WTC11 (cell line): ENCODE measurements at regions not wholly inside any gene's neighbourhood (a gene's known extent, or its start where the extent isn't known, plus 50 kb on each side); places are given as distances from the start of the nearest gene placed in this dataset.

Experiments used
- ATAC-seq: fragments of 200-7000 bp; cut with Tn5 transposase; 2 replicates; pipeline ENCODE4 v1.10.0; 2021; ENCODE audit warnings: mild to moderate bottlenecking, moderate library complexity
- CTCF ChIA-PET: fragments of 300-600 bp; sonication (Branson Sonifier 250); formaldehyde crosslinking; loops from one replicate; lab custom pipeline; 2021; ENCODE audit warnings: antibody characterized with exemption; lab: Charles Lee
- POLR2A ChIA-PET: fragments of 350-600 bp; sonication (Branson Sonifier 250); formaldehyde crosslinking; loops from one replicate; lab custom pipeline; 2021; ENCODE audit warnings: antibody characterized with exemption; lab: Charles Lee
- DNase-seq: peaks from one replicate; pipeline ENCODE4 v3.0.0; 2021; ENCODE audit warnings: low spot score
- H3K27ac Mint-ChIP-seq: 2 replicates; pipeline ENCODE4 v1.8.0; 2021; ENCODE audit warnings: mixed read lengths
- H3K27me3 Mint-ChIP-seq: 2 replicates; pipeline ENCODE4 v1.8.0; 2021; ENCODE audit warnings: low read depth, mild to moderate bottlenecking, moderate library complexity, mixed read lengths
- H3K36me3 Mint-ChIP-seq: 2 replicates; pipeline ENCODE4 v1.8.0; 2021; ENCODE audit warnings: mixed read lengths
- H3K4me1 Mint-ChIP-seq: 2 replicates; pipeline ENCODE4 v1.8.0; 2022; ENCODE audit warnings: mixed read lengths
- H3K4me3 Mint-ChIP-seq: 2 replicates; pipeline ENCODE4 v1.8.0; 2021; ENCODE audit warnings: mild to moderate bottlenecking, moderate library complexity, mixed read lengths
- H3K9me3 Mint-ChIP-seq: 2 replicates; pipeline ENCODE4 v1.8.0; 2021; ENCODE audit warnings: mixed read lengths
- CREM ChIP-seq: sonication (generic); formaldehyde crosslinking; IDR thresholded peaks from 2 replicates; pipeline ENCODE4 v1.8.1; 2022; ENCODE audit warnings: mild to moderate bottlenecking, missing genetic modification reagents, moderate library complexity
- ELF4 ChIP-seq: sonication (generic); formaldehyde crosslinking; IDR thresholded peaks from 2 replicates; pipeline ENCODE4 v1.8.1; 2022; ENCODE audit warnings: low read depth, mild to moderate bottlenecking, moderate library complexity, missing genetic modification reagents
- ESRRA ChIP-seq: sonication (generic); formaldehyde crosslinking; IDR thresholded peaks from 2 replicates; pipeline ENCODE4 v1.8.1; 2022; ENCODE audit warnings: mild to moderate bottlenecking, missing genetic modification reagents, borderline replicate concordance
- JAZF1 ChIP-seq: fragments of 250-450 bp; sonication (Bioruptor Pico); IDR thresholded peaks from 2 replicates; pipeline ENCODE4 v1.9.0; 2021; ENCODE audit warnings: moderate library complexity, mild to moderate bottlenecking, inconsistent platforms
- NFE2L1 ChIP-seq: sonication (generic); formaldehyde crosslinking; IDR thresholded peaks from 2 replicates; pipeline ENCODE4 v1.8.1; 2023; ENCODE audit warnings: missing genetic modification reagents
- SMAD3 ChIP-seq: sonication (generic); formaldehyde crosslinking; IDR thresholded peaks from 2 replicates; pipeline ENCODE4 v1.8.0; 2022; ENCODE audit warnings: missing genetic modification reagents, mild to moderate bottlenecking, borderline replicate concordance
- SMAD4 ChIP-seq: sonication (generic); formaldehyde crosslinking; IDR thresholded peaks from 2 replicates; pipeline ENCODE4 v1.8.0; 2022; ENCODE audit warnings: mild to moderate bottlenecking, missing genetic modification reagents
- ZNF671 ChIP-seq: fragments of 250-450 bp; sonication (Bioruptor Pico); IDR thresholded peaks from 2 replicates; pipeline ENCODE4 v1.8.0; 2021; ENCODE audit warnings: mild to moderate bottlenecking
- TF ChIP-seq, protein P1 (sequence below): fragments of 250-450 bp; sonication (Bioruptor Pico); IDR thresholded peaks from 2 replicates; pipeline ENCODE4 v1.9.0; 2021; ENCODE audit warnings: moderate library complexity, mild to moderate bottlenecking, inconsistent platforms, borderline replicate concordance
- TF ChIP-seq, protein P2 (sequence below): sonication (generic); formaldehyde crosslinking; IDR thresholded peaks from 2 replicates; pipeline ENCODE4 v1.8.0; 2022; ENCODE audit warnings: mild to moderate bottlenecking, missing genetic modification reagents
- TF ChIP-seq, protein P3 (sequence below): fragments of 250-450 bp; sonication (Bioruptor Pico); IDR thresholded peaks from 2 replicates; pipeline ENCODE4 v1.8.0; 2021; ENCODE audit warnings: mild to moderate bottlenecking
- TF ChIP-seq, protein P4 (sequence below): sonication (generic); formaldehyde crosslinking; IDR thresholded peaks from 2 replicates; pipeline ENCODE4 v1.8.1; 2023; ENCODE audit warnings: mild to moderate bottlenecking, missing genetic modification reagents, borderline replicate concordance
- TF ChIP-seq, protein P5 (sequence below): sonication (generic); formaldehyde crosslinking; IDR thresholded peaks from 2 replicates; pipeline ENCODE4 v1.8.1; 2022; ENCODE audit warnings: mild to moderate bottlenecking, missing genetic modification reagents, moderate library complexity, borderline replicate concordance
- TF ChIP-seq, protein P6 (sequence below): sonication (generic); formaldehyde crosslinking; conservative IDR thresholded peaks from 2 replicates; pipeline ENCODE4 v1.8.1; 2022; ENCODE audit warnings: mild to moderate bottlenecking, missing genetic modification reagents
- TF ChIP-seq, protein P7 (sequence below): sonication (generic); formaldehyde crosslinking; IDR thresholded peaks from 2 replicates; pipeline ENCODE4 v1.8.0; 2022; ENCODE audit warnings: mild to moderate bottlenecking, missing genetic modification reagents
- TF ChIP-seq, protein P8 (sequence below): fragments of 200-600 bp; IDR thresholded peaks from 2 replicates; pipeline ENCODE4 v1.8.0; 2022; ENCODE audit warnings: antibody characterized with exemption
- TF ChIP-seq, protein P9 (sequence below): sonication (generic); formaldehyde crosslinking; IDR thresholded peaks from 2 replicates; pipeline ENCODE4 v1.8.1; 2022; ENCODE audit warnings: low read depth, missing genetic modification reagents, borderline replicate concordance
- TF ChIP-seq, protein P10 (sequence below): sonication (generic); formaldehyde crosslinking; IDR thresholded peaks from 2 replicates; pipeline ENCODE4 v1.8.1; 2022; ENCODE audit warnings: mild to moderate bottlenecking, moderate library complexity, missing genetic modification reagents
- TF ChIP-seq, protein P11 (sequence below): fragments of 250-450 bp; sonication (Bioruptor Pico); IDR thresholded peaks from 2 replicates; pipeline ENCODE4 v1.9.0; 2021; ENCODE audit warnings: mild to moderate bottlenecking

DNA sequence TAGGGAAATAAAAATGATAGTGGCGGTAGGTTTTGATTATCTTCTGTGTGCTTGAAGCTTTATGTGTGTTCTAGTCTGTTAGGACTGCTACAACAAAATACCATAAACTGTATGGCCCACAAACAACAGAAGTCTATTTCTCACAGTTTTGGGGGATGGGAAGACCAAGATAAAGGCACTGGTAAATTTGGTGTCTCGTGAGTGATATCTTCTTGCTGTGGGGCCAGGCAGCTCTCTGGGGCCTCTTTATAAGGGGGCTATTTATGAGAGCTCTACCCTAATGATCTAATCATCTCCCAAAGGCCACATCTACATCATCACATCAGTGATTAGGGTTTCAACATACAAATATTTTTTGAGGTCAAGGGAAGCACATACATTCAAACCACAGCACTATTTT is 86.8 kb upstream of the SPHKAP start (continued):
- TF ChIP-seq, protein P1, sequence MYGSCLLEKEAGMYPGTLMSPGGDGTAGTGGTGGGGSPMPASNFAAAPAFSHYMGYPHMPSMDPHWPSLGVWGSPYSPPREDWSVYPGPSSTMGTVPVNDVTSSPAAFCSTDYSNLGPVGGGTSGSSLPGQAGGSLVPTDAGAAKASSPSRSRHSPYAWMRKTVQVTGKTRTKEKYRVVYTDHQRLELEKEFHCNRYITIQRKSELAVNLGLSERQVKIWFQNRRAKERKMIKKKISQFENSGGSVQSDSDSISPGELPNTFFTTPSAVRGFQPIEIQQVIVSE: no peak
- TF ChIP-seq, protein P2, sequence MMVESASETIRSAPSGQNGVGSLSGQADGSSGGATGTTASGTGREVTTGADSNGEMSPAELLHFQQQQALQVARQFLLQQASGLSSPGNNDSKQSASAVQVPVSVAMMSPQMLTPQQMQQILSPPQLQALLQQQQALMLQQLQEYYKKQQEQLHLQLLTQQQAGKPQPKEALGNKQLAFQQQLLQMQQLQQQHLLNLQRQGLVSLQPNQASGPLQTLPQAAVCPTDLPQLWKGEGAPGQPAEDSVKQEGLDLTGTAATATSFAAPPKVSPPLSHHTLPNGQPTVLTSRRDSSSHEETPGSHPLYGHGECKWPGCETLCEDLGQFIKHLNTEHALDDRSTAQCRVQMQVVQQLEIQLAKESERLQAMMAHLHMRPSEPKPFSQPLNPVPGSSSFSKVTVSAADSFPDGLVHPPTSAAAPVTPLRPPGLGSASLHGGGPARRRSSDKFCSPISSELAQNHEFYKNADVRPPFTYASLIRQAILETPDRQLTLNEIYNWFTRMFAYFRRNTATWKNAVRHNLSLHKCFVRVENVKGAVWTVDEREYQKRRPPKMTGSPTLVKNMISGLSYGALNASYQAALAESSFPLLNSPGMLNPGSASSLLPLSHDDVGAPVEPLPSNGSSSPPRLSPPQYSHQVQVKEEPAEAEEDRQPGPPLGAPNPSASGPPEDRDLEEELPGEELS: no peak
- TF ChIP-seq CREM (CRISPR knock-in tag): no peak
- TF ChIP-seq, protein P3, sequence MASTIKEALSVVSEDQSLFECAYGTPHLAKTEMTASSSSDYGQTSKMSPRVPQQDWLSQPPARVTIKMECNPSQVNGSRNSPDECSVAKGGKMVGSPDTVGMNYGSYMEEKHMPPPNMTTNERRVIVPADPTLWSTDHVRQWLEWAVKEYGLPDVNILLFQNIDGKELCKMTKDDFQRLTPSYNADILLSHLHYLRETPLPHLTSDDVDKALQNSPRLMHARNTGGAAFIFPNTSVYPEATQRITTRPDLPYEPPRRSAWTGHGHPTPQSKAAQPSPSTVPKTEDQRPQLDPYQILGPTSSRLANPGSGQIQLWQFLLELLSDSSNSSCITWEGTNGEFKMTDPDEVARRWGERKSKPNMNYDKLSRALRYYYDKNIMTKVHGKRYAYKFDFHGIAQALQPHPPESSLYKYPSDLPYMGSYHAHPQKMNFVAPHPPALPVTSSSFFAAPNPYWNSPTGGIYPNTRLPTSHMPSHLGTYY (CRISPR knock-in tag): no peak
- no peak for TF ChIP-seq SMAD3 (CRISPR knock-in tag)
- no peak for TF ChIP-seq NFE2L1 (CRISPR knock-in tag)
- TF ChIP-seq, protein P4, sequence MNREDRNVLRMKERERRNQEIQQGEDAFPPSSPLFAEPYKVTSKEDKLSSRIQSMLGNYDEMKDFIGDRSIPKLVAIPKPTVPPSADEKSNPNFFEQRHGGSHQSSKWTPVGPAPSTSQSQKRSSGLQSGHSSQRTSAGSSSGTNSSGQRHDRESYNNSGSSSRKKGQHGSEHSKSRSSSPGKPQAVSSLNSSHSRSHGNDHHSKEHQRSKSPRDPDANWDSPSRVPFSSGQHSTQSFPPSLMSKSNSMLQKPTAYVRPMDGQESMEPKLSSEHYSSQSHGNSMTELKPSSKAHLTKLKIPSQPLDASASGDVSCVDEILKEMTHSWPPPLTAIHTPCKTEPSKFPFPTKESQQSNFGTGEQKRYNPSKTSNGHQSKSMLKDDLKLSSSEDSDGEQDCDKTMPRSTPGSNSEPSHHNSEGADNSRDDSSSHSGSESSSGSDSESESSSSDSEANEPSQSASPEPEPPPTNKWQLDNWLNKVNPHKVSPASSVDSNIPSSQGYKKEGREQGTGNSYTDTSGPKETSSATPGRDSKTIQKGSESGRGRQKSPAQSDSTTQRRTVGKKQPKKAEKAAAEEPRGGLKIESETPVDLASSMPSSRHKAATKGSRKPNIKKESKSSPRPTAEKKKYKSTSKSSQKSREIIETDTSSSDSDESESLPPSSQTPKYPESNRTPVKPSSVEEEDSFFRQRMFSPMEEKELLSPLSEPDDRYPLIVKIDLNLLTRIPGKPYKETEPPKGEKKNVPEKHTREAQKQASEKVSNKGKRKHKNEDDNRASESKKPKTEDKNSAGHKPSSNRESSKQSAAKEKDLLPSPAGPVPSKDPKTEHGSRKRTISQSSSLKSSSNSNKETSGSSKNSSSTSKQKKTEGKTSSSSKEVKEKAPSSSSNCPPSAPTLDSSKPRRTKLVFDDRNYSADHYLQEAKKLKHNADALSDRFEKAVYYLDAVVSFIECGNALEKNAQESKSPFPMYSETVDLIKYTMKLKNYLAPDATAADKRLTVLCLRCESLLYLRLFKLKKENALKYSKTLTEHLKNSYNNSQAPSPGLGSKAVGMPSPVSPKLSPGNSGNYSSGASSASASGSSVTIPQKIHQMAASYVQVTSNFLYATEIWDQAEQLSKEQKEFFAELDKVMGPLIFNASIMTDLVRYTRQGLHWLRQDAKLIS (CRISPR knock-in tag): no peak
- TF ChIP-seq SMAD4 (CRISPR knock-in tag): no peak

DNA sequence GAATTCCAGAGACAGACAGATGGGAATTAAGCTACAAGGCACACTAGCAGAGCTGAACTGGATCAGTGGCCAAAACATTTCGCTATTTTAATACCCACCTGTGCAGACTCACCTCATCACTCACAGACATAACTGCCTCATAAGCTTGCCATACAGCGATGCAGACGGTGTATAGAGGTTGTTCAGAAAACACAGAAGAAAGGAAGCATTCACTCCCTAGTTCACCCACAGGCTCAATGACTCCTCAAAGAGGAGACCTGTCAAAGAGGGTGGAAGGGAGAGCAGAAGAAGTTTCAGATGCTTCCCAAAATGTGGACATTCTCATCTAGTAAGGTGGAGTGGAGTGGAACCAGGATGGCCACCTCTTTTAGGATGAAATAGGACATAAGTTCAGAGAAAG is 81.7 kb upstream of the SPHKAP start:
- H3K9me3 Mint-ChIP-seq: peaks cover 14% of the 10 kb centered on the region
- H3K27me3 Mint-ChIP-seq: no peaks in the 10 kb centered on the region
- H3K4me1 Mint-ChIP-seq: peaks cover under 1% of the 10 kb centered on the region; the same call in 1 of the 2 replicates
- H3K4me3 Mint-ChIP-seq: no peak overlapping the region
- no peaks in the 10 kb centered on the region for H3K36me3 Mint-ChIP-seq
- ChIA-PET CTCF (no interaction called here), POLR2A (no interaction called here)
- no peak overlapping the region for H3K27ac Mint-ChIP-seq
- no peak for DNase-seq
- ATAC-seq: no peak
- no peak for TF ChIP-seq ELF4 (CRISPR knock-in tag)
- TF ChIP-seq, protein P5, sequence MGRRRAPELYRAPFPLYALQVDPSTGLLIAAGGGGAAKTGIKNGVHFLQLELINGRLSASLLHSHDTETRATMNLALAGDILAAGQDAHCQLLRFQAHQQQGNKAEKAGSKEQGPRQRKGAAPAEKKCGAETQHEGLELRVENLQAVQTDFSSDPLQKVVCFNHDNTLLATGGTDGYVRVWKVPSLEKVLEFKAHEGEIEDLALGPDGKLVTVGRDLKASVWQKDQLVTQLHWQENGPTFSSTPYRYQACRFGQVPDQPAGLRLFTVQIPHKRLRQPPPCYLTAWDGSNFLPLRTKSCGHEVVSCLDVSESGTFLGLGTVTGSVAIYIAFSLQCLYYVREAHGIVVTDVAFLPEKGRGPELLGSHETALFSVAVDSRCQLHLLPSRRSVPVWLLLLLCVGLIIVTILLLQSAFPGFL (CRISPR knock-in tag): no peak
- TF ChIP-seq, protein P6, sequence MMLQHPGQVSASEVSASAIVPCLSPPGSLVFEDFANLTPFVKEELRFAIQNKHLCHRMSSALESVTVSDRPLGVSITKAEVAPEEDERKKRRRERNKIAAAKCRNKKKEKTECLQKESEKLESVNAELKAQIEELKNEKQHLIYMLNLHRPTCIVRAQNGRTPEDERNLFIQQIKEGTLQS: no peak
- TF ChIP-seq, protein P7, sequence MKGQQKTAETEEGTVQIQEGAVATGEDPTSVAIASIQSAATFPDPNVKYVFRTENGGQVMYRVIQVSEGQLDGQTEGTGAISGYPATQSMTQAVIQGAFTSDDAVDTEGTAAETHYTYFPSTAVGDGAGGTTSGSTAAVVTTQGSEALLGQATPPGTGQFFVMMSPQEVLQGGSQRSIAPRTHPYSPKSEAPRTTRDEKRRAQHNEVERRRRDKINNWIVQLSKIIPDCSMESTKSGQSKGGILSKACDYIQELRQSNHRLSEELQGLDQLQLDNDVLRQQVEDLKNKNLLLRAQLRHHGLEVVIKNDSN (CRISPR knock-in tag): no peak
- no peak for TF ChIP-seq ESRRA (CRISPR knock-in tag)
- TF ChIP-seq, protein P8, sequence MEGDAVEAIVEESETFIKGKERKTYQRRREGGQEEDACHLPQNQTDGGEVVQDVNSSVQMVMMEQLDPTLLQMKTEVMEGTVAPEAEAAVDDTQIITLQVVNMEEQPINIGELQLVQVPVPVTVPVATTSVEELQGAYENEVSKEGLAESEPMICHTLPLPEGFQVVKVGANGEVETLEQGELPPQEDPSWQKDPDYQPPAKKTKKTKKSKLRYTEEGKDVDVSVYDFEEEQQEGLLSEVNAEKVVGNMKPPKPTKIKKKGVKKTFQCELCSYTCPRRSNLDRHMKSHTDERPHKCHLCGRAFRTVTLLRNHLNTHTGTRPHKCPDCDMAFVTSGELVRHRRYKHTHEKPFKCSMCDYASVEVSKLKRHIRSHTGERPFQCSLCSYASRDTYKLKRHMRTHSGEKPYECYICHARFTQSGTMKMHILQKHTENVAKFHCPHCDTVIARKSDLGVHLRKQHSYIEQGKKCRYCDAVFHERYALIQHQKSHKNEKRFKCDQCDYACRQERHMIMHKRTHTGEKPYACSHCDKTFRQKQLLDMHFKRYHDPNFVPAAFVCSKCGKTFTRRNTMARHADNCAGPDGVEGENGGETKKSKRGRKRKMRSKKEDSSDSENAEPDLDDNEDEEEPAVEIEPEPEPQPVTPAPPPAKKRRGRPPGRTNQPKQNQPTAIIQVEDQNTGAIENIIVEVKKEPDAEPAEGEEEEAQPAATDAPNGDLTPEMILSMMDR: no peak
- TF ChIP-seq, protein P9, sequence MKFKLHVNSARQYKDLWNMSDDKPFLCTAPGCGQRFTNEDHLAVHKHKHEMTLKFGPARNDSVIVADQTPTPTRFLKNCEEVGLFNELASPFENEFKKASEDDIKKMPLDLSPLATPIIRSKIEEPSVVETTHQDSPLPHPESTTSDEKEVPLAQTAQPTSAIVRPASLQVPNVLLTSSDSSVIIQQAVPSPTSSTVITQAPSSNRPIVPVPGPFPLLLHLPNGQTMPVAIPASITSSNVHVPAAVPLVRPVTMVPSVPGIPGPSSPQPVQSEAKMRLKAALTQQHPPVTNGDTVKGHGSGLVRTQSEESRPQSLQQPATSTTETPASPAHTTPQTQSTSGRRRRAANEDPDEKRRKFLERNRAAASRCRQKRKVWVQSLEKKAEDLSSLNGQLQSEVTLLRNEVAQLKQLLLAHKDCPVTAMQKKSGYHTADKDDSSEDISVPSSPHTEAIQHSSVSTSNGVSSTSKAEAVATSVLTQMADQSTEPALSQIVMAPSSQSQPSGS (CRISPR knock-in tag): no peak
- no peak for TF ChIP-seq JAZF1
- TF ChIP-seq, protein P10, sequence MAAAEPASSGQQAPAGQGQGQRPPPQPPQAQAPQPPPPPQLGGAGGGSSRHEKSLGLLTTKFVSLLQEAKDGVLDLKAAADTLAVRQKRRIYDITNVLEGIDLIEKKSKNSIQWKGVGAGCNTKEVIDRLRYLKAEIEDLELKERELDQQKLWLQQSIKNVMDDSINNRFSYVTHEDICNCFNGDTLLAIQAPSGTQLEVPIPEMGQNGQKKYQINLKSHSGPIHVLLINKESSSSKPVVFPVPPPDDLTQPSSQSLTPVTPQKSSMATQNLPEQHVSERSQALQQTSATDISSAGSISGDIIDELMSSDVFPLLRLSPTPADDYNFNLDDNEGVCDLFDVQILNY (CRISPR knock-in tag): no peak
- TF ChIP-seq, protein P11, sequence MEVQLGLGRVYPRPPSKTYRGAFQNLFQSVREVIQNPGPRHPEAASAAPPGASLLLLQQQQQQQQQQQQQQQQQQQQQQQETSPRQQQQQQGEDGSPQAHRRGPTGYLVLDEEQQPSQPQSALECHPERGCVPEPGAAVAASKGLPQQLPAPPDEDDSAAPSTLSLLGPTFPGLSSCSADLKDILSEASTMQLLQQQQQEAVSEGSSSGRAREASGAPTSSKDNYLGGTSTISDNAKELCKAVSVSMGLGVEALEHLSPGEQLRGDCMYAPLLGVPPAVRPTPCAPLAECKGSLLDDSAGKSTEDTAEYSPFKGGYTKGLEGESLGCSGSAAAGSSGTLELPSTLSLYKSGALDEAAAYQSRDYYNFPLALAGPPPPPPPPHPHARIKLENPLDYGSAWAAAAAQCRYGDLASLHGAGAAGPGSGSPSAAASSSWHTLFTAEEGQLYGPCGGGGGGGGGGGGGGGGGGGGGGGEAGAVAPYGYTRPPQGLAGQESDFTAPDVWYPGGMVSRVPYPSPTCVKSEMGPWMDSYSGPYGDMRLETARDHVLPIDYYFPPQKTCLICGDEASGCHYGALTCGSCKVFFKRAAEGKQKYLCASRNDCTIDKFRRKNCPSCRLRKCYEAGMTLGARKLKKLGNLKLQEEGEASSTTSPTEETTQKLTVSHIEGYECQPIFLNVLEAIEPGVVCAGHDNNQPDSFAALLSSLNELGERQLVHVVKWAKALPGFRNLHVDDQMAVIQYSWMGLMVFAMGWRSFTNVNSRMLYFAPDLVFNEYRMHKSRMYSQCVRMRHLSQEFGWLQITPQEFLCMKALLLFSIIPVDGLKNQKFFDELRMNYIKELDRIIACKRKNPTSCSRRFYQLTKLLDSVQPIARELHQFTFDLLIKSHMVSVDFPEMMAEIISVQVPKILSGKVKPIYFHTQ (CRISPR knock-in tag): no peak
- TF ChIP-seq ZNF671 (CRISPR knock-in tag): no peak
